Trophoblast cell (in vitro differentiated cells and primary cell): ENCODE measurements at regions not wholly inside any gene's neighbourhood (a gene's known extent, or its start where the extent isn't known, plus 50 kb on each side); places are given as distances from the start of the nearest gene placed in this dataset.

ENCODE experiments used
- DNase-seq, 2 donors: peaks; one replicate each; pipeline ENCODE4 v3.0.0-alpha.2; 2016
- H2AFZ ChIP-seq: 2 replicates; pipeline ENCODE4 v1.6.1; 2013; ENCODE audit warnings: low read length, moderate library complexity, mild to moderate bottlenecking; ENCODE audit not compliant: insufficient read depth, poor library complexity
- H2AK5ac ChIP-seq: 2 replicates; pipeline ENCODE4 v1.6.1; 2013; ENCODE audit warnings: mild to moderate bottlenecking, low read length
- H2BK120ac ChIP-seq: 2 replicates; pipeline ENCODE4 v1.6.1; 2013; ENCODE audit warnings: low read length, mild to moderate bottlenecking, moderate library complexity; ENCODE audit not compliant: insufficient read depth, poor library complexity
- H2BK12ac ChIP-seq: 2 replicates; pipeline ENCODE4 v1.6.1; 2013; ENCODE audit warnings: mild to moderate bottlenecking, low read length, moderate library complexity
- H2BK5ac ChIP-seq: 2 replicates; pipeline ENCODE4 v1.6.1; 2013; ENCODE audit warnings: low read length, low read depth, moderate library complexity, mild to moderate bottlenecking; ENCODE audit not compliant: poor library complexity
- H3K14ac ChIP-seq: 2 replicates; pipeline ENCODE4 v1.6.1; 2013; ENCODE audit warnings: mild to moderate bottlenecking, low read length
- H3K18ac ChIP-seq: 2 replicates; pipeline ENCODE4 v1.6.1; 2013; ENCODE audit warnings: mild to moderate bottlenecking, low read length
- H3K23ac ChIP-seq: 2 replicates; pipeline ENCODE4 v1.6.1; 2013; ENCODE audit warnings: low read length
- H3K27ac ChIP-seq: 2 replicates; pipeline ENCODE4 v1.5.1; 2013; ENCODE audit warnings: low read depth, mild to moderate bottlenecking, inconsistent platforms, low read length, moderate library complexity
- H3K27me3 ChIP-seq: 2 replicates; pipeline ENCODE4 v1.6.1; 2013; ENCODE audit warnings: inconsistent platforms, mild to moderate bottlenecking, low read length, moderate library complexity; ENCODE audit not compliant: insufficient read depth
- H3K36me3 ChIP-seq, 2 experiments: 1 replicate in 1 of 2; 2 replicates in 1 of 2; pipeline ENCODE4 v1.6.1; 2013; ENCODE audit warnings: low read length in 2 of 2, mild to moderate bottlenecking in 2 of 2, moderate library complexity in 1 of 2; ENCODE audit not compliant: insufficient read depth in 2 of 2, control insufficient read depth in 1 of 2
- H3K4ac ChIP-seq: 2 replicates; pipeline ENCODE4 v1.6.1; 2013; ENCODE audit warnings: low read depth, mild to moderate bottlenecking, low read length, moderate library complexity
- H3K4me1 ChIP-seq, 2 experiments: 1 replicate in 1 of 2; 2 replicates in 1 of 2; pipeline ENCODE4 v1.6.1; 2013; ENCODE audit warnings: low read length in 2 of 2, mild to moderate bottlenecking in 2 of 2, moderate library complexity in 1 of 2; ENCODE audit not compliant: insufficient read depth in 2 of 2, control insufficient read depth in 1 of 2
- H3K4me2 ChIP-seq: 2 replicates; pipeline ENCODE4 v1.6.1; 2013; ENCODE audit warnings: inconsistent platforms, mild to moderate bottlenecking, low read length, moderate library complexity
- H3K4me3 ChIP-seq: 2 replicates; pipeline ENCODE4 v1.5.1; 2013; ENCODE audit warnings: mild to moderate bottlenecking, low read depth, low read length, inconsistent platforms
- H3K79me1 ChIP-seq: one replicate; pipeline ENCODE4 v1.6.1; 2013; ENCODE audit warnings: low read length
- H3K79me2 ChIP-seq: 2 replicates; pipeline ENCODE4 v1.6.1; 2013; ENCODE audit warnings: low read length, mild to moderate bottlenecking; ENCODE audit not compliant: control insufficient read depth, insufficient read depth, poor library complexity
- H3K9ac ChIP-seq: 2 replicates; pipeline ENCODE4 v1.6.1; 2013; ENCODE audit warnings: mild to moderate bottlenecking, low read length
- H3K9me3 ChIP-seq: 2 replicates; pipeline ENCODE4 v1.6.1; 2013; ENCODE audit warnings: low read depth, mild to moderate bottlenecking, control low read depth, inconsistent platforms, low read length; ENCODE audit not compliant: insufficient read depth
- H4K12ac ChIP-seq: 2 replicates; pipeline ENCODE4 v1.6.1; 2013; ENCODE audit warnings: low read depth, mild to moderate bottlenecking, low read length, moderate library complexity
- H4K8ac ChIP-seq: 2 replicates; pipeline ENCODE4 v1.6.1; 2013; ENCODE audit warnings: low read depth, mild to moderate bottlenecking, low read length, moderate library complexity
- H4K91ac ChIP-seq: one replicate; pipeline ENCODE4 v1.6.1; 2013; ENCODE audit warnings: low read depth, mild to moderate bottlenecking, low read length, moderate library complexity
- WGBS: extraction: QIAGEN DNeasy Blood & Tissue Kit; methylation state at CpG from one replicate; pipeline ENCODE4 v1.1.7; 2013; ENCODE audit warnings: missing lambda C conversion rate; ENCODE audit not compliant: insufficient read length, insufficient coverage; ENCODE audit errors: extremely low coverage; 5-methylcytosine and 5-hydroxymethylcytosine counted together

GRCh38 chr18:51852681-51853080, 487.3 kb upstream of the DCC start:
- H3K14ac ChIP-seq: no peak overlapping the region
- no peak overlapping the region for H4K8ac ChIP-seq
- no peak overlapping the region for H3K4ac ChIP-seq
- peaks cover 1% of the 10 kb centered on the region for H3K9me3 ChIP-seq
- no peak for DNase-seq
- H4K91ac ChIP-seq: no peak overlapping the region
- H2BK5ac ChIP-seq: no peak overlapping the region
- H3K27ac ChIP-seq: no peak overlapping the region
- peaks cover 0 to 4% of the 10 kb centered on the region in 2 experiments for H3K4me1 ChIP-seq
- no peak overlapping the region for H2BK12ac ChIP-seq
- no peak overlapping the region for H3K18ac ChIP-seq
- no peak overlapping the region for H3K23ac ChIP-seq
- H3K4me2 ChIP-seq: no peak overlapping the region
- H2AK5ac ChIP-seq: no peak overlapping the region
- H3K79me2 ChIP-seq: no peaks in the 10 kb centered on the region
- H3K36me3 ChIP-seq: no peaks in the 10 kb centered on the region
- no peak overlapping the region for H3K4me3 ChIP-seq
- no peak overlapping the region for H4K12ac ChIP-seq
- no peak overlapping the region for H3K9ac ChIP-seq
- H2BK120ac ChIP-seq: no peak overlapping the region
- no peaks in the 10 kb centered on the region for H3K79me1 ChIP-seq
- no peak overlapping the region for H2AFZ ChIP-seq
- H3K27me3 ChIP-seq: no peaks in the 10 kb centered on the region

DNA sequence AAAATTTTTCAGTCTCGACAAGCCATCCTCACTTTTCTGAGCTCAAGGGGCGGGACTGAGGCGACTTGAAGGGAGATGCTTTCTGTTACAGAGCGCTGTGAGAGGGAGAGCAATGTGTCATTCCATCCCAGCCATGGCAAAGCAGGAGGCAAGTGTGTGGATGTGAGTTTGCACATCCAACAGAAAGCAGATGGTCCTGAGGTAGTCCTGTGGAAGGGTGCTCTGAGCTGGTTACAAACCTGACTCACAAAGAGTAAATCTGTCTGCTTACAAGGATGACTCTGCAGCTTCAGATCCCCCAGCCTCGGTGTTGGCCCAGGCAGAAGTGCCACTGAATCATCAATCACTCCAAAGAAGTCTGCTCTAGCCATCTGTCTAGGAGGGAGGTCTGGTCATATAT, 482.0 kb upstream of the DCC start:
- no peak overlapping the region for H2AK5ac ChIP-seq
- H3K79me2 ChIP-seq: no peaks in the 10 kb centered on the region
- no peak overlapping the region for H2AFZ ChIP-seq
- peaks cover 1% of the 10 kb centered on the region for H3K9me3 ChIP-seq
- no peak overlapping the region for H3K4me2 ChIP-seq
- no peak overlapping the region for H4K91ac ChIP-seq
- H3K23ac ChIP-seq: no peak overlapping the region
- H3K27me3 ChIP-seq: no peaks in the 10 kb centered on the region
- no peak overlapping the region for H4K12ac ChIP-seq
- no peak overlapping the region for H2BK5ac ChIP-seq
- H4K8ac ChIP-seq: no peak overlapping the region
- WGBS: no CpG with 5 or more reads among the region's 5 CpGs
- no peak overlapping the region for H3K27ac ChIP-seq
- H3K9ac ChIP-seq: no peak overlapping the region
- H3K18ac ChIP-seq: no peak overlapping the region
- no peak for DNase-seq
- no peak overlapping the region for H3K14ac ChIP-seq
- no peaks in the 10 kb centered on the region for H3K79me1 ChIP-seq
- H3K4me1 ChIP-seq: peaks cover 0 to 4% of the 10 kb centered on the region in 2 experiments
- no peak overlapping the region for H2BK12ac ChIP-seq
- no peaks in the 10 kb centered on the region for H3K36me3 ChIP-seq
- no peak overlapping the region for H2BK120ac ChIP-seq
- H3K4ac ChIP-seq: no peak overlapping the region
- no peak overlapping the region for H3K4me3 ChIP-seq

GRCh38 chr18:51861046-51861445, 479.0 kb upstream of the DCC start:
- no CpG with 5 or more reads among the region's 2 CpGs for WGBS

DNA sequence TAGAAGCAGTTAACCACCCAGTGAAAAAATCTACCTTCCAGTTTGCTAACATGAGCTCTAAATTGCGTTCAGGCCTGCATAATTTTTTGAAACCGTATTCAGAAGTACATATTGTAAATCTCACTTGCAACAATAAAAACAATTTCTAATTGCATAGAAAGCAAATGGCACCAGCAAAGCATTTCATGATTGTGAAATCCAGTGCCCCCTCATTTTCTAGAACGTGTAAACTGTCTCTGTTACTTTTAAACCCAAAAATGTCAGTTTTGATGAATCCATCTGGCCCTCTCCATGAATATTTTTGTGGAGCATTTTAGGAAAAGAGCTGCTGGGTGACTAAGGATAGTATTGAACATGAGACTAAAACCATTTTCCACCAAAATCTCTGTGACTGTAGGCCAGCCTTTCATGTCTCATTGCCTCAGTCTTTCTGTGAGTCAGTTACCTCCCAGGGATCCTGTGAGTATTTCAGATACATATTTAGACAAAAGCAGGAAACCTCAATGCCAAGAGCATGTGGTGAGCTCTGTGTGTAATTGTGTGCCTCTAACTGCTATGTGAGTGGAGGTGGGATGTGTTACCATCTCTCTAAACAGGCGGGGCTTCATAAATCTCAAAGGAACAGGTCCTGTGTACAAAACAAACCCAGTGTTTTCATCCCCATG, 477.8 kb upstream of the DCC start:
- no peaks in the 10 kb centered on the region for H3K27me3 ChIP-seq
- H2BK12ac ChIP-seq: no peak overlapping the region
- no peak overlapping the region for H3K4me3 ChIP-seq
- H2AK5ac ChIP-seq: no peak overlapping the region
- H3K36me3 ChIP-seq: no peaks in the 10 kb centered on the region
- H3K9me3 ChIP-seq: peaks cover 5% of the 10 kb centered on the region
- no peak overlapping the region for H3K23ac ChIP-seq
- no peak overlapping the region for H3K4ac ChIP-seq
- H3K18ac ChIP-seq: no peak overlapping the region
- no peaks in the 10 kb centered on the region for H3K79me1 ChIP-seq
- H2AFZ ChIP-seq: no peak overlapping the region
- no peak overlapping the region for H3K9ac ChIP-seq
- no peak overlapping the region for H3K27ac ChIP-seq
- no peak overlapping the region for H4K12ac ChIP-seq
- H3K14ac ChIP-seq: no peak overlapping the region
- H4K8ac ChIP-seq: no peak overlapping the region
- no peak overlapping the region for H4K91ac ChIP-seq
- H2BK5ac ChIP-seq: no peak overlapping the region
- no peak for DNase-seq
- H3K79me2 ChIP-seq: no peaks in the 10 kb centered on the region
- H3K4me2 ChIP-seq: no peak overlapping the region
- H3K4me1 ChIP-seq: peaks cover 0 to under 1% of the 10 kb centered on the region in 2 experiments
- WGBS: no CpG with 5 or more reads among the region's 4 CpGs
- H2BK120ac ChIP-seq: no peak overlapping the region

More at GRCh38 chr18:51861046-51861445, 479.0 kb upstream of the DCC start:
- no peak overlapping the region for H3K14ac ChIP-seq
- no peak overlapping the region for H4K91ac ChIP-seq
- peaks cover 5% of the 10 kb centered on the region for H3K9me3 ChIP-seq
- H3K4me3 ChIP-seq: no peak overlapping the region
- H3K9ac ChIP-seq: no peak overlapping the region
- no peak overlapping the region for H2AK5ac ChIP-seq
- H3K4me2 ChIP-seq: no peak overlapping the region
- H3K79me2 ChIP-seq: no peaks in the 10 kb centered on the region
- H3K4ac ChIP-seq: no peak overlapping the region
- peaks cover 0 to 4% of the 10 kb centered on the region in 2 experiments for H3K4me1 ChIP-seq
- no peak for DNase-seq
- H3K27ac ChIP-seq: no peak overlapping the region
- H3K18ac ChIP-seq: no peak overlapping the region
- no peak overlapping the region for H2BK12ac ChIP-seq
- H3K23ac ChIP-seq: no peak overlapping the region
- H4K8ac ChIP-seq: no peak overlapping the region
- H2BK5ac ChIP-seq: no peak overlapping the region
- no peak overlapping the region for H2BK120ac ChIP-seq
- H3K79me1 ChIP-seq: no peaks in the 10 kb centered on the region
- no peak overlapping the region for H4K12ac ChIP-seq
- H2AFZ ChIP-seq: no peak overlapping the region
- no peaks in the 10 kb centered on the region for H3K27me3 ChIP-seq
- no peaks in the 10 kb centered on the region for H3K36me3 ChIP-seq
